ENCODE measurements at regions not wholly inside any gene's neighbourhood (a gene's known extent, or its start where the extent isn't known, plus 50 kb on each side); places are given as distances from the start of the nearest gene placed in this dataset.

- TF ChIP-seq CTCF (conservative IDR thresholded peaks at IDR 0.05; ENCODE audit: low read length) (no peak), EZH2phosphoT487 (IDR thresholded peaks at IDR 0.05; ENCODE audit: borderline replicate concordance) (no peak)
These were observed 380.8 kb upstream of the ANXA10 start for GRCh38 chr4:167711517-167711916.
